Colonic mucosa (tissue), 4 donors: ENCODE measurements at regions not wholly inside any gene's neighbourhood (a gene's known extent, or its start where the extent isn't known, plus 50 kb on each side); places are given as distances from the start of the nearest gene placed in this dataset.

Source experiments
- DNase-seq: peaks from one replicate; pipeline ENCODE4 v3.0.0-alpha.2; 2020
- H3K27ac ChIP-seq: fragments of 200-600 bp; one replicate; pipeline ENCODE4 v1.8.0; 2021
- H3K27me3 ChIP-seq: fragments of 200-600 bp; one replicate; pipeline ENCODE4 v1.8.0; 2021
- H3K36me3 ChIP-seq: fragments of 200-600 bp; one replicate; pipeline ENCODE4 v1.8.0; 2021
- H3K4me1 ChIP-seq: fragments of 200-600 bp; one replicate; pipeline ENCODE4 v1.8.0; 2021; ENCODE audit warnings: mild to moderate bottlenecking
- H3K4me3 ChIP-seq: fragments of 200-600 bp; one replicate; pipeline ENCODE4 v1.8.0; 2021
- H3K9ac ChIP-seq, 2 donors: one replicate each; pipeline ENCODE4 v1.7.0; 2013; ENCODE audit warnings: control low read depth in 2 of 2, low read depth in 2 of 2, low read length in 2 of 2
- H3K9me3 ChIP-seq: fragments of 200-600 bp; one replicate; pipeline ENCODE4 v1.8.0; 2021
- CTCF ChIP-seq: fragments of 200-600 bp; IDR thresholded peaks from one replicate; pipeline ENCODE4 v1.8.0; 2022; ENCODE audit warnings: antibody characterized with exemption, mild to moderate bottlenecking
- intact Hi-C: fragments of 100-400 bp; cut with DNase I; formaldehyde crosslinking; loops from one replicate; pipeline ENCODE4 v1.14.1; 2022
- donor health status: healthy.
- donor health status: DM: no; HTN: no; CAD: no.
- donor health status: DM: no; HTN: no; CAD: no.

- no peak overlapping the region for H3K9ac ChIP-seq
- no peak for TF ChIP-seq CTCF
- intact Hi-C loops, result no loop called here
- no peak overlapping the region for H3K27ac ChIP-seq
- no peak for DNase-seq
- H3K36me3 ChIP-seq, result no peaks in the 10 kb centered on the region
- no peaks in the 10 kb centered on the region for H3K9me3 ChIP-seq
- H3K27me3 ChIP-seq, result no peaks in the 10 kb centered on the region
- H3K4me3 ChIP-seq, result no peak overlapping the region
- H3K4me1 ChIP-seq, result no peaks in the 10 kb centered on the region
Observed at GRCh38 chr20:63062188-63063140, 55.7 kb upstream of the BHLHE23 start.

GRCh38 chr20:63061771-63062100 is 55.0 kb upstream of the BHLHE23 start:
- no peak overlapping the region for H3K4me3 ChIP-seq
- intact Hi-C loops, result no loop called here
- DNase-seq, result no peak
- H3K4me1 ChIP-seq, result no peaks in the 10 kb centered on the region
- no peaks in the 10 kb centered on the region for H3K9me3 ChIP-seq
- H3K36me3 ChIP-seq, result no peaks in the 10 kb centered on the region
- H3K27ac ChIP-seq, result no peak overlapping the region
- TF ChIP-seq CTCF, result no peak
- no peaks in the 10 kb centered on the region for H3K27me3 ChIP-seq
- H3K9ac ChIP-seq, result no peak overlapping the region

GRCh38 chr20:63061051-63061770 is 54.4 kb upstream of the BHLHE23 start:
- no peaks in the 10 kb centered on the region for H3K36me3 ChIP-seq
- intact Hi-C loops, result no loop called here
- H3K9me3 ChIP-seq, result no peaks in the 10 kb centered on the region
- H3K4me3 ChIP-seq, result no peak overlapping the region
- no peak for TF ChIP-seq CTCF
- H3K27ac ChIP-seq, result no peak overlapping the region
- DNase-seq, result no peak
- H3K27me3 ChIP-seq, result no peaks in the 10 kb centered on the region
- H3K9ac ChIP-seq, result no peak overlapping the region
- no peaks in the 10 kb centered on the region for H3K4me1 ChIP-seq

- TF ChIP-seq CTCF, result no peak
- Histone ChIP-seq H3K9me3 (no peaks in the 10 kb centered on the region), H3K4me3 (no peak overlapping the region), H3K27ac (no peak overlapping the region), H3K9ac (no peak overlapping the region), H3K27me3 (no peaks in the 10 kb centered on the region), H3K36me3 (no peaks in the 10 kb centered on the region), H3K4me1 (no peaks in the 10 kb centered on the region)
- intact Hi-C loops, result no loop called here
- DNase-seq, result no peak
Observed at GRCh38 chr20:63060057-63060991, 53.6 kb upstream of the BHLHE23 start.

GRCh38 chr20:63059684-63060056 is 52.9 kb upstream of the BHLHE23 start:
- H3K27me3 ChIP-seq, result no peaks in the 10 kb centered on the region
- H3K4me1 ChIP-seq, result no peaks in the 10 kb centered on the region
- no peak overlapping the region for H3K4me3 ChIP-seq
- TF ChIP-seq CTCF, result no peak
- H3K9me3 ChIP-seq, result no peaks in the 10 kb centered on the region
- no peak for DNase-seq
- H3K36me3 ChIP-seq, result no peaks in the 10 kb centered on the region
- intact Hi-C loops, result no loop called here
- H3K9ac ChIP-seq, result no peak overlapping the region
- H3K27ac ChIP-seq, result no peak overlapping the region
